GM18502 (cell line): ENCODE measurements at regions not wholly inside any gene's neighbourhood (a gene's known extent, or its start where the extent isn't known, plus 50 kb on each side); places are given as distances from the start of the nearest gene placed in this dataset.
A peak's percentile ranks its signal among the peaks of the same experiment; 100 is the strongest.

Experiments
- ATAC-seq: cut with Tn5 transposase; IDR thresholded peaks from one replicate; pipeline ENCODE4 v1.9.1; 2021; ENCODE audit warnings: mild to moderate bottlenecking; ENCODE audit not compliant: unreplicated experiment, poor library complexity

DNA sequence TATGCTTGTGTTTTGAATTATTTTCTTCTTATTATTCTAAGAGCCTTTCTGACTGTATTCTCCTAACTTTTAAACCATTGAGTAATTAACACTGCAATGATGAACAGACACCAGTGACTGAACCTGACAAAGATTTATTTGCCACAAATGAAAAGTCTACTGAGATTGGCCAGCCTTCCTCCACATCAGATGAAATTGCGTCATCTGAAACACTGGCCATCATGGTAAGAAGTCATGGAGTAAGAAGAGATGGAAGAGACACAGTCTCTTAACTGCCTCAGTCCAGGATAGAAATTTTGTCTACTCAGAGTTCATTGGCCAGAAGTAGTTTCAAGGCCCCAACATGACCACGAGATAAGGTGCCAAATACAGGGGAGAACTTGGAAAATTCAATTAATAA is 357.8 kb downstream of the BMPER start:
- no peak for ATAC-seq

DNA sequence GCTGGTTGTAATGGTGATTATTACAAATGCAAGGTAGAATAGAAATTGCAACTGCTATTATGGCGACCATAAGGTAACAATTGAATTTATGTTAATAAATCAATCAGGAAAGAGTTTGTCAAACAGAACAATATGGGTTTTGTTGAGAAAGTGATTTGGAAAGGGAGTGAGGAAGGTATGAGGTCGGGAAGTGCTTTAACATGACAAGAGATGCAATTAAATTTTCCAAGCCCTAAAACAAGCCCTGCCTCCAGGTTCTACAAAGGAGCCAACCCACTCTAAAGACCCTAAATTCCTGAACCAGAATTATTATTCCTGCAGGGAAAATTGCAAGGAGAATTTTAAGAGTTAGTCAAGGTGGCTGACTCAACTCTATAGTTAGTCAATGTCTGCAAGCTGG is 363.7 kb downstream of the BMPER start:
- no peak for ATAC-seq

DNA sequence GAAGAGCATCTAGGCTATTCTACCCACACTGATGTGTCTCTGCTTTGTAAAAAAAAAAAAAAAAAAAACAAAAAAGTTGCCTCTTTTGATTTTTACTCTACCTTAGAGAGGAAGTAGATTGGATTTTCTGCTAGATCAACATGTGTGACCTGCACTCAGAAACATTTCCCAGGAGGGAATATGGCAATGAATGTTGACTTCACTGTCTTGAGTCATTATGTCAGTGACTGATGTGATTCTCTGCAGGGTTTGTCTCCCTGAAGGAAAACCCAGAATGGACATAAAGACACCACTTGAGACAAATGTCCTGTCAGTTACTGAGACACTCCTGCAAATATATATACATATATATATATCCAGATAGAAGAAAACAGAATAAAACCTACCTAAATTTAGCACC is 370.3 kb downstream of the BMPER start:
- ATAC-seq: no peak

DNA sequence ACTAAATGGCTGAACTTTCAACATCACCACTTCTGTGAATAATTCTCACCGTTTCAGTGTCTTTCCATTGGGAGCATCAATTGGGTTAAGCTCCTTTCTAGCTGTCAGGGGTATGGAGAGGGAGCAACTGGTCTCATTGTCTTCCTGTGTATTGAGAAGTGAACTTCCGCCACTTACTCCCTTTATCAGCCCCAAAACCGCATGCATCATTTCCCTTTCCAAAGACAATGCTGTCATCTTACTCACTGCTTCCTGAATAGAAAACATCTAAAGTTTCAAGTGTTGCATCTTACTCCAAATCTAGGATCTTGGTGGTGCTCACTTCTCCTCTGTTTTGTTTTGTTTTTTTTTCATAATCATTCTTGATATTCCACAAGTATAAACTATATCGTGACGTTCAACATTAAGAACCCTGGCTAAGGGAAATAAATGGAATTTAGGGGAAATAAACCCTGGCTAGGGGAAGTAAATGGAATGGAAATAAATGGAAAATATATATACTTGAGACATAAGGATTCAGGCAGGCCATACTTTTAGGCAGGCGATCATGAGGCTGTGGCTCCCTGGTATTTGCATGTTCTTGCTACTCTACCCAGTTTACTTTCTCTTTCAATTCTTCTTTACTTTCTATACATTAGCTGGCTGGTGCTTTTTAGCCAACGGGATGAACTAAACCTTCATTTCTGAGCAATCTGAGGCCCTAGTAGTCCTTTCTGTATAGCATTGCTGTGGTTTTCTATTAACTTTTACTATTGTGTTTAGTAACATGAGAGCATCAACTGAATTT is 371.9 kb downstream of the BMPER start:
- peak; percentile 50 for ATAC-seq

DNA sequence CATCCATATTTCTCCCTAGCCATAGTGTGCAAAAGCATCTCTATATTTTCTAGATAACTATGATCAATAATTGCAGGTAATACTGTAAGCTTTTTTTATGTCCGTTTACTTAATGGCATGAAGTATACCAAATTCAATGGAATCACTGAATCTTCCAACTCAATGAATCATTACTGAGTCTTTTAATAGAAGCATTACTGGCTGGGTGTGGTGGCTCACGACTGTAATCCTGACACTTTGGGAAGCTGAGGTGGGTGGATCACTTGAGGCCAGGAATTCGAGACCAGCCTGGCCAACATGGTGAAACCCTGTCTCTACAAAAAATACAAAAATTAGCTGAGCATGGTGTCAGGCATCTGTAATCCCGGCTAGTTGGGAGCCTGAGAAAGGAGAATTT is 372.5 kb downstream of the BMPER start:
- ATAC-seq: no peak

DNA sequence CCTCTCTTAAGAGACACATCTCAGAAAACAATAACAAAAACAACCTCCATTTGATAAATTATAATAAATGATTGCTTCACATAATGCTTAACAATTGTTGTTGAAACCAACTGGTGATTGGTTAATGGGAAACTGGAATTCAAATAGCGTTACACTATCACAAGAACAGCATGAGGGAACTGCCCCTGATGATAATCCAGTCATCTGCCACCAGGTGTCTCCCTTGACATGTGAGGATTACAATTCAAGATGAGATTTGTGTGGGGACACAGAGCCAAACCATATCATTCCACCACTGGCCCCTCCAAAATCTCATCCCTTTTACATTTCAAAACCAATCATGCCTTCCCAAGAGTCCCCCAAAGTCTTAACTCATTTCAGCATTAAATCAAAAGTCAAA is 375.9 kb downstream of the BMPER start:
- ATAC-seq: no peak

DNA sequence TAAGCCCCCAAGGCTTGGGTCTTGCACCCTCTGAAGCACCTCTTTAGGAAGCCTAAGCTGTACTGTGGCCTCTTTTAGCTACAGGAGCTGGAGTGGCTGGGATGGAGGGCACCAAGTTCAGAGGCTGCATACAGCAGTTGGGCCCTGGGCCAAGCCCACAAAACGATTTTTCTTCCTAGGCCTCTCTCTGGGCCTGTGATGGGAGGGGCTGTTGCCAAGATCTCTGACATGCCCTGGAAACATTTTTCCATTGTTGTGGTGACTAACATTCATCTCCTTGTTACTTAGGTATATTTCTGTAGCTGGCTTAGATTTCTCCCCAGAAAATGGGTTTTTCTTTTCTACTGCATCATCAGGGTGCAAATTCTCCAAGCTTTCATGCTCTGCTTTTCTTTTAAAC is 375.7 kb upstream of the NPSR1 start:
- no peak for ATAC-seq

DNA sequence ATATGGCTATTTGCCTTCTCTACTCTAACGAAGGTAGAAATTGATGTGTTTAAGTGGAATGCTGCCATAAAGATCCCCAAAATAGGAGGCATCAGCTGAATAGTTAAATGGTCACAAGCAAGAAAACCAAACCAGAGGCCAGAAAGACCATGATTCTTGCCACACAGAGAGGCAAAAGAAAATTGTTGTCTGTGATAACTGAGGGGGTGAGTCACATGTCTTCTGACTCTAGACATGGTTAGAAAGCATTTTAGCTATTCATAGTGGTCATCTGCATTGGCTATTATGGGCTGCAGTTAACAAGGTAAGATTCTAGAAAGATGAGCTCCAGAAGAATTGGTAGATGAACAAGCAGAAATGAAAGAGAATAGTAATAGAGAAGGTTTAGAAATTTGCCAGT is 361.4 kb upstream of the NPSR1 start:
- ATAC-seq: no peak

DNA sequence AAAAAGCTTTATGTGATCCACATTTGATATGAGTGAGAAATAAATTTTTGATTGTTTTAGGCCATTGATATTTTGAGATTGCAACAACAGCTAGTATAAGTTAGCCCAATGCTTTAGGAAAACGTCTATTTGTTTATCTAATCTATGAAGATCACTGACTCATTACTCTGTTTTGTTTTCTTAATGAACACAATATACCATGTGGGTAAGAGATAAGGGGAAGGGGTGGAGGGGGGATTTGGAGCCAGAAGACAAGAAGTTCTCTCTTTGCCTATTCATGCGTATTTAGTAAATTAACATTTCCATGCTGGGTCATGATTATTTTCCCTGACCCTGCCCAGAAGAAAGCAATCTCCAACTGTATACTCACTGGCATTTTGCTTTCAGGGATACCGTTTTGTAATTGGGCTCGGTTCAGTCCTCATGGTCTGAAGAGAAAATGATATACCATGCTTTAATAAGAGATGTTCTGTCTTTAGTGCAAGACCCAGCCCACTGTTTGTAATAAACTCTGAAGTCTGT is 359.5 kb upstream of the NPSR1 start:
- ATAC-seq: no peak

DNA sequence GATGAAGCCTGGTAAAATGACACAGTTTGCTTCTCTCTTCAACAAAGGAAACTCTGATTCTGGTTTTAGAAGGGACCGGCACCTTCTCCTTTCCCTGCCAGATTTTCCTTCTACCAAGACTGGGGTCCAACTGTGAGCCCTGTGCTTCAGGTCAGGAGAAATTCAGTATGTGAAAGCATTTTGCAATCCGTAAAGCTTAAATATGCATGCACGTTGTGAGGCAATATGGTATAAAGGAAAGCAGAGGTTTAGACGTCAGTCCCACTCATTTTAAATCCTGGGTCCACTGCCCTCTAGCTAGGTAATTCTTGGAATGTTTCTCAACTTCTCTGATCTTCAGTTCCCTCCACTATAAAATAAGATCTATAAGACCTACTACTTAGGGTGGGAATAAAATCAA is 359.0 kb upstream of the NPSR1 start:
- ATAC-seq: no peak

DNA sequence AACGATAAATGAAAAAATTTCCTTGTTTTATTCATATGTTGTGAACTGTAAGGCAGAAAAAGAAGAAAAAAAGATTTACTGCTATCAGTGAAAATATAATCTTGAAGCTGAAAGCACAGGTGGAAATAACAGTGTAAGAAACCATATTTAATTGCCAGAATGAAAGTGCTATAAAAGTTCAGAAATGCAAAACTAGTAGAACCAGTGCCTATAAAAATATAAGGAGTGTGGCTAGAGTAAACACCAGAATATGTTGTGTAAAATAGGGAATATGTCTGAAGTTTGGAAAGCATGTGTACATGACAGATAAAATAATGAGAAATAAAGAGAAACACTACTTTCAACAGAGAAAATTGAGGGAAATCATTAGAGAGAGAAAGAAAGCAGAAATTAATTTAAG is 350.5 kb upstream of the NPSR1 start:
- ATAC-seq: no peak

DNA sequence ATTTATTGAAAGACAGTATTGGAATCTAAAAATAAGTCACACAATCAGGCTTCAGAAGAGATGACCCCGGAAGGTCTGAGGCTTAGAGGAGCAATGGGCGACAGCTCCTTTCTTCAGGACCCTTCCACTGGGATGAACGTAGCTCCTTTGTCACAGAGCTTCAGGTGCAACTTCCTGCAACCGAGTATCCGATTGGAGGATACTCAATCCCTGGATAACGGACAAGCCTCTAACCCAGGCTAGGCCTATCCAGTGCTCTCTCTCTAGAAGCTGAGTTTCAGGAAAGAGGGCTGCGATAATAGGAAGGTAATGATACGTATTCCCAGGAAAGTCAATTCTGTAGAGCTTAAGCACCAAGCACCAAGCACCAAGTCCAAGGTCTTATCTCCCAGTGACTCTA is 349.4 kb upstream of the NPSR1 start:
- no peak for ATAC-seq

DNA sequence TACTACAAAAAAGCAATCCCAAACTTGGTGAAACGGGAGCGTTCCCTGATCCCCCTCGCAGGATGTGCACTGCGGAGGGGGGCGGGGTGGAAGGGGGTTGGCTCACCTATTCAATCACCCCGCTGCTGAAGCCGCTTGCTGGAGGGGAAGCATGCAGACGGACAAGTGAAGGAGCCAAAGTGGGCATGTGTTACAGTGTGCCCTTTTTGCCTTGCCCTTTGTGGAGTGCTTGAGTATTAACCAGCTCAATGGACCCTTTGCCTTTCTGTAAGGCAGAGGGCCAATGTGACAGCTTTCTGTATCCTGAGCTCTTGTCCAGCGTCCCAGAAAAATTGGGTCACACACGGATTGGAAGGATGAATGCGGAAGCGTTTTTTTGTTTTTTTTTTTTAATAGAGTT is 348.9 kb upstream of the NPSR1 start:
- no peak for ATAC-seq

DNA sequence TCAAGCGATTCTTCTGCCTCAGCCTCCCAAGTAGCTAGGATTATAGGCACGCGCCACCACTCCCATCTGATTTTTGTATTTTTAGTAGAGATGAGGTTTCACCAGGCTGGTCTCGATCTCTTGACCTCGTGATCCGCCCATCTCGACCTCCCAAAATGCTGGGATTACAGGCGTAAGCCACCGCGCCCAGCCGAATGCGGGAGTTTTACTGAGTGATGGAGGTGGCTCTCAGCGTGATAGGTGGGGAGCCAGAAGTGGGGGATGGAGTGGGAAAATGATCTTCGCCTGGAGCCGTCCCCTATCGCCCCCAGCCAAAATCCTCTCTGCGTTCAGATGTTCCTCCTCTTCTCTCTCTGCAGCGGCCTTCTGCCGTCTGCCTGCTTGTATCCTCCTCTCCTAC is 348.4 kb upstream of the NPSR1 start:
- ATAC-seq: no peak

DNA sequence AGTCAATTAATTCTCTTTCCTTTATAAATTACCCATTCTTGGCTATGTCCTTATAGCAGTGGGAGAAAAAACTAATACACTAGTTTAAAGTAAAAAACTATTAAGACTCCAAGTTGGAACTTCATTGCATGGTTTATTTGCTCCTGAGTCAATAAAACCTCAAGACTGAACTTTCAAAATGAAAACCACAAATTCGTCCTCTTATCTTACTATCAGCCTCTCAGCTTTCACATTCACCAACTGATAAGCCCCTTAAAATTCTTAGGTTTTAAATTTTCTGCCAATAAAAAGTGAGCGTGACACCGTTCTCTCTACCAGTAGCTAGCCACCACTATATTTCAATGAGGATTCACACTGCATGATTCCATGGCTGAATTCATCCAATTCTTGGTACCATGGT is 346.4 kb upstream of the NPSR1 start:
- ATAC-seq: no peak

DNA sequence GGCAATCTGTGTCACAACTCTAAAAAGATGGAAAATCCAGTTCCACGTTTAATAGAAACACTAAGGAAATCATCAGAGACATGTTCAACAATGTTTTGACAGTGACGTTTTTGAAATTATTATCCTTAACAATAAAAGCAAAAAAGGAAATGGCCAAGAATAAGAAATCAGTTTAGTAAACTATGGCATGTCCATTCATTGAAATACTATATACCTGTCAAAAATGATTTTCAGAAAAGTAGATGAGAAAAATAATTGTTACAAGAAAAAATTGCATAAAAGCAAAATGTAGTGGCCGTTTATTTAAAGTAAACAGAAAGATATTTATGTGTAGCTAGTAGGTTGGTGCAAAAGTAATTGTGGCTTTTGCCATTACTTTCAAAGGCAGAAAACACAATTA is 345.4 kb upstream of the NPSR1 start:
- ATAC-seq: no peak

DNA sequence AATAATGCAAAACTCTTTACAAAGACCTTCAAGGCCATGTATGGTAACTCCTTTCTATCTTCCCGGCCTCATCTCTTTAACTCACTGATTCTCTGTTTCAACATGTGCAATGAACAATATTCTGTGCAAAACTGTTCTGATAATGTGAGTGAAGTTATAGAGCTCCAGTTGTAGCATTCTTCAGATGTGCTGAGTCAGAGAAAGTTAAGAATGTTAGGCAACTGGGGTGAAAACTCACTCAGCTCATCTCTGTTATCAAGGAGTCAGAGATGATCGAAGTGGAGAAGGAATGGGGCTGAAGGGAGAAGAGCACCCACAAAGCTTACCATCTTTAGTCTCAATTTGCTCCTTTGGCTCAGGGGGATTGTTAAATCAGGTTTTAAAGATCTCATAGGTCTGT is 344.7 kb upstream of the NPSR1 start:
- no peak for ATAC-seq

DNA sequence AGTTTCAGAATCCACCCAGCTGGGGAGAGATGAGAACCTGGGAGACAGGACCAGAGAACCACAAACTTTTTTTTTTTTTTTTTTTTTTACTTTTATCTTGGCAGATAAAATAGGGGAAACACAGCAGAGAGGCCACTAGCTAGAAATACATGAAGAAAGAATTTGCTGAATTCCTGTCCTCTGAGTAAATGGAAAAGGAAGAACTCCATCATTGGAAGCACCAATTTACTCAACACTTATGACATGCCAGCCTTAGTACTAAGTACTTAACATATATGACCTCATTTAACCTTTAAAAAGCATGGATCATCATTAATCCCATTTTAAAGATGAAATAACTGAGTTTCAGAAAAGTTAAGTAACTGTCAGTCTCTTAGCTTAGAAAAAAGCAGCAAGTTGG is 343.0 kb upstream of the NPSR1 start:
- no peak for ATAC-seq

DNA sequence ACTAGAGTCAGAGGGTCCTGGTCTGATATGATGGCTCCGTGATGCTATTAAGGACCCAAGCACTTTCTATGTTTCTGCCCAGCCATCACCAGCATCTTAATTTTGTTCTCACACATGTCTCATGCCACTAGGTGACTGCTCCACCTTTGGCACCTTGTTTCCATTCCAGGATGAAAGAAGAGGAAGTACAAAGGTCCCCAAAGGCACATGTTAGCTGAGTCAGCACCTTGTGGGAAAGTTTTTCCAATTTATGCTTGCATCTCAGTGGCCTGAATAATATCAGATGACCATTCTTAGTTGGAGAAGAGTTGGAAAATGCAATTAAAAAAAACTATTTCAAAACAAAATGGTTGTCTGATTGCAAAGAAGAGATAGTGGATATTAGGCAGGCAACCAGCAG is 341.0 kb upstream of the NPSR1 start:
- no peak for ATAC-seq

DNA sequence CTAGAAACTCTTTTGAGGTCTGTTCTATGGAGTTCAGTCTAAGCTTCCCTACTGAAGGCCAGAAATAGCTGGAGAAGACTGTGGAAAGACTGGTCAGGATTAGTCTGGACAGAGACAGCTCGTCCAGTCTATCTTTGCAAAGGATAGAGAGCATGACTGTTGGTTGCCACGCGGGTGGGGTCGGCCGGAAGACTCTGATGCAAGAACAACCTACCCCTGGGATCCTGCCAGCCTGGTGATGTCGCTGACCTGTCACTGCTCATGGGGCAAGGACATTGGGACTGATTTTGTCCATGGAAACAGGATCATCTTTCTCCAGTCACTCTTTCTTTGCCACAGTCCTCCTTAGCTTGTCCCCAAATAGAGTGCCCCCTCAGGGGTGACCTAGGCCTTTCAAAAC is 337.6 kb upstream of the NPSR1 start:
- no peak for ATAC-seq

DNA sequence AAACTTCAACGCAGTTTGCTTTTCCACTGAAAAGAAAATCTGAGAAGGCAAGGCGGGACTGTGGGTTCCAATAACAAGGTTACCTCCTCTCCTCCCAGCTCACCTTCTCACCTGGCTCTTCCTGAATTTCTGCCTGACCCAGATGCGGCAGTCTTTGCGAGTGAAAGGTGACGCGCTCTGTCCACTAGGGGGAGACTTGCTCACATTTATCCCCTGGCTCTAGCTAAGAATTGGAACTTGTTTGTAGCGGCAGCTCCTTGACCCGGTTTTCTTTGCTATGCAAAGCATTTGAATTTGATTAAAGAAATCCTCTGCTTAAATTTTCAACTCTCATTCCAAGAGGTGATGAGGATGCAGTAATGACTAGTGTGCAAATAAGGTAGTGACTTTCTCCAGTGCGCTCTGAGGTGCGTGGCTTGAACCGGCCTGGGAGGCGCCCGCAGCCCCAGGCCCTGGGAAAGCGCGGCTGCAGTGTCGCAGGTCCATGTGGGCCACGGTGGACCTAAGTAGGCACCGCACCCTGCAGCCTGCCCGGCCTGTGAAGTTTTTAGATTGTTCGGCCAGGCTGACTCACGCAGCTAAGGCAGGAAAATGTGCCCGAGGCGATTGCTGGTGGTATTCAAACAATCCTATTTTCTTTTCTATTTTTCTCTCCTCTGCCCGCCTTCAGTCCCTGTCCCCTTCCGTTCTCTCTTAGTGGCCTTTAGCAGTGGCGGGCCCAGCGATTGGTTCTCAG is 336.9 kb upstream of the NPSR1 start:
- ATAC-seq: peak; percentile 94

DNA sequence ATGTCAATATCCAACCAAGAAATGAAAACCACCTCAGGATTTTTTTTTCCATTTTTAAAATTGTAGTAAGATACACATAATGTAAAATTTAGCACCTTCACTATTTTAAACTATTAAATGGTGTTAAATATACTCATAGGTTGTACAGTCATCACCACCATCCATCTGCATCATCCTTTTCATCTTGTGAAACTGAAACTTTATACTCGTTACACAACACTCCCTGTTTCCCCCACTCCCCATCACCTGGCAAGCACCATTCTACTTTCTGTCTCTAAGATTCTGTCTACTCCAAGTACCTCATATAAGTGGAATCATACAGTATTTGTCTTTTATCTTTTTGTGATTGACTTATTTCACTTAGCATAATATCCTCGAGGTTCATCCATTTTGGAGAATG is 335.2 kb upstream of the NPSR1 start:
- no peak for ATAC-seq
